Mesendoderm (in vitro differentiated cells): ENCODE measurements at regions not wholly inside any gene's neighbourhood (a gene's known extent, or its start where the extent isn't known, plus 50 kb on each side); places are given as distances from the start of the nearest gene placed in this dataset.
"Not testable (repeated sequence)": the region's sequence is repeated elsewhere in the genome, so short reads cannot be mapped to it uniquely, and the experiment has no call there.

ENCODE experiments used
- DNase-seq: peaks from one replicate; pipeline ENCODE4 v3.0.0; 2013
- H2AK5ac ChIP-seq: 2 replicates; pipeline ENCODE4 v1.6.1; 2013; ENCODE audit warnings: low read length, inconsistent platforms
- H2BK120ac ChIP-seq: 2 replicates; pipeline ENCODE4 v1.6.1; 2013; ENCODE audit warnings: low read depth, mild to moderate bottlenecking, low read length, moderate library complexity, mixed read lengths
- H2BK15ac ChIP-seq: replicated peaks from 2 replicates; pipeline ENCODE4 v1.6.1; 2013; ENCODE audit warnings: low read depth, mild to moderate bottlenecking, moderate library complexity
- H2BK5ac ChIP-seq: 2 replicates; pipeline ENCODE4 v1.6.1; 2013; ENCODE audit warnings: low read length, inconsistent platforms
- H3K18ac ChIP-seq: 2 replicates; pipeline ENCODE4 v1.6.1; 2013; ENCODE audit warnings: mild to moderate bottlenecking, low read length, mixed read lengths
- H3K23ac ChIP-seq: one replicate; pipeline ENCODE4 v1.6.1; 2013; ENCODE audit warnings: low read length
- H3K27ac ChIP-seq: 2 replicates; pipeline ENCODE4 v1.5.1; 2013; ENCODE audit warnings: low read depth, mild to moderate bottlenecking, inconsistent platforms, low read length, moderate library complexity
- H3K27me3 ChIP-seq: 2 replicates; pipeline ENCODE4 v1.6.1; 2013; ENCODE audit warnings: low read length, control low read depth, mild to moderate bottlenecking, inconsistent platforms; ENCODE audit not compliant: insufficient read depth, poor library complexity
- H3K36me3 ChIP-seq: 2 replicates; pipeline ENCODE4 v1.6.1; 2013; ENCODE audit warnings: low read length, inconsistent platforms; ENCODE audit not compliant: control insufficient read depth, insufficient read depth
- H3K4ac ChIP-seq: one replicate; pipeline ENCODE4 v1.6.1; 2013; ENCODE audit warnings: low read depth, mild to moderate bottlenecking, low read length, moderate library complexity
- H3K4me1 ChIP-seq: 2 replicates; pipeline ENCODE4 v1.6.1; 2013; ENCODE audit warnings: low read depth, low read length, inconsistent platforms; ENCODE audit not compliant: control insufficient read depth
- H3K4me2 ChIP-seq: 2 replicates; pipeline ENCODE4 v1.6.1; 2013; ENCODE audit warnings: low read length
- H3K4me3 ChIP-seq: 2 replicates; pipeline ENCODE4 v1.5.1; 2013; ENCODE audit warnings: mild to moderate bottlenecking, low read length
- H3K56ac ChIP-seq: one replicate; pipeline ENCODE4 v1.6.1; 2013; ENCODE audit warnings: low read length
- H3K79me1 ChIP-seq: 2 replicates; pipeline ENCODE4 v1.6.1; 2013; ENCODE audit warnings: low read length, inconsistent platforms
- H3K79me2 ChIP-seq: 2 replicates; pipeline ENCODE4 v1.6.1; 2013; ENCODE audit warnings: mild to moderate bottlenecking, low read length; ENCODE audit not compliant: control insufficient read depth, insufficient read depth
- H3K9ac ChIP-seq: 2 replicates; pipeline ENCODE4 v1.6.1; 2013; ENCODE audit warnings: low read length, inconsistent platforms
- H4K5ac ChIP-seq: one replicate; pipeline ENCODE4 v1.6.1; 2013; ENCODE audit warnings: low read length
- H4K8ac ChIP-seq: one replicate; pipeline ENCODE4 v1.6.1; 2013; ENCODE audit warnings: low read depth, mild to moderate bottlenecking, control low read depth, low read length, moderate library complexity
- WGBS: extraction: QIAGEN DNeasy Blood & Tissue Kit; methylation state at CpG from one replicate; pipeline ENCODE4 v1.1.7; 2013; ENCODE audit warnings: low lambda C conversion rate, missing lambda C conversion rate; ENCODE audit not compliant: insufficient coverage; ENCODE audit errors: extremely low coverage; 5-methylcytosine and 5-hydroxymethylcytosine counted together

DNA sequence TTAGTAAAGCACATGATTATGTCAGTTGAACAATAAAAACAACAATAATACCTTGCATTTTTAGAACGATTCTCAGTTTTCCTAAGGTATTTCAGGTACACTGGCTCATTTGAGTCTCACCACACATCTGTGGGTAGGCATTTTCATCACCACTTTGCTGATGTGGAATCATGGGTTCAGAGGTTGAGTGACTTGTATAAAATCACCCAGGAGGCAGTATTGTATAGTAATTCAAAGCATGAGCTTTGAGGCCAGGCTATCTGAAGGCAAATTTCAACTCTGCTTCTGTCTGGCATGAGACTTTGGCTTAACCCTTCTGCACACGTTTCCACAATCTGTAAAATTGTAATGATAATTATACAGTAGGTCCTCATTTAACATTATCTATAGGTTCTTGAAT, 183.9 kb upstream of the CMC1 start:
- H3K56ac ChIP-seq = no peak overlapping the region
- no peaks in the 10 kb centered on the region for H3K36me3 ChIP-seq
- H3K27me3 ChIP-seq = no peaks in the 10 kb centered on the region
- no peak overlapping the region for H4K8ac ChIP-seq
- H3K18ac ChIP-seq = no peak overlapping the region
- H2BK5ac ChIP-seq = no peak overlapping the region
- H2BK120ac ChIP-seq = no peak overlapping the region
- H3K9ac ChIP-seq = no peak overlapping the region
- no peak overlapping the region for H3K4ac ChIP-seq
- H2BK15ac ChIP-seq = no peak overlapping the region
- H3K23ac ChIP-seq = no peak overlapping the region
- H3K27ac ChIP-seq = no peak overlapping the region
- no peak overlapping the region for H2AK5ac ChIP-seq
- no peaks in the 10 kb centered on the region for H3K79me2 ChIP-seq
- H3K79me1 ChIP-seq = no peaks in the 10 kb centered on the region
- H3K4me3 ChIP-seq = no peak overlapping the region
- H3K4me2 ChIP-seq = no peak overlapping the region
- no peak for DNase-seq
- no CpG with 5 or more reads among the region's 2 CpGs for WGBS
- no peak overlapping the region for H4K5ac ChIP-seq
- H3K4me1 ChIP-seq = no peaks in the 10 kb centered on the region

DNA sequence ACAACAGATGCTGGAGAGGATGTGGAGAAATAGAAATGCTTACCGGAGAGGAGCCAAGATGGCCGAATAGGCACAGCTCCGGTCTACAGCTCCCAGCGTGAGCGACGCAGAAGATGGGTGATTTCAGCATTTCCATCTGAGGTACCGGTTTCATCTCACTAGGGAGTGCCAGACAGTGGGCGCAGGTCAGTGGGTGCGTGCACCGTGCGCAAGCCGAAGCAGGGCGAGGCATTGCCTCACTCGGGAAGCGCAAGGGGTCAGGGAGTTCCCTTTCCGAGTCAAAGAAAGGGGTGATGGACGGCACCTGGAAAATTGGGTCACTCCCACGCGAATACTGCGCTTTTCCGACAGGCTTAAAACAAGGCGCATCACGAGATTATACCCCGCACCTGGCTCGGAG, 182.2 kb upstream of the CMC1 start:
- H2BK5ac ChIP-seq, H3K36me3 ChIP-seq, H3K4me3 ChIP-seq, H3K27ac ChIP-seq, H2AK5ac ChIP-seq, H3K79me2 ChIP-seq, H3K4me2 ChIP-seq, H3K27me3 ChIP-seq, H4K8ac ChIP-seq, H3K4me1 ChIP-seq, H4K5ac ChIP-seq, H3K18ac ChIP-seq, H2BK120ac ChIP-seq, H3K79me1 ChIP-seq, H3K9ac ChIP-seq, H2BK15ac ChIP-seq, DNase-seq, H3K4ac ChIP-seq, H3K23ac ChIP-seq, H3K56ac ChIP-seq: not testable (repeated sequence)
- WGBS = no CpG with 5 or more reads among the region's 25 CpGs

DNA sequence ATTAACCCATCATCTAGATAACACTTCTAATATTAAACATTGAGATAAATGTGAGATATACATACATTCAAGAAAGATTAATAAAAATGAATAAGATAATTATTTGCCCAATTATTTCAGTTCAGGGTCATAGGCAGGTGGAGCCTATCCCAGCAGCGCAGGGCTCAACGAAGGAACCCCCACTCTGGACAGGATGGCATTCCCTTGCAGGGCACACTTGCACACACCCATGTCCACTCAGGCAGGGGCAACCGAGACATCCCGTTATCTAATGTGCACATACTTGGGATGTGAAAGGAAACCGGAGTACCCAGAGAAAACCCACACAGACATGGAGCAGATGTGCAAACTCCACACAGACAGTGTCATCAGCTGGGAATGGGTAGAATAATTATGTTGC, 175.4 kb upstream of the CMC1 start:
- H3K27ac ChIP-seq = no peak overlapping the region
- H2BK120ac ChIP-seq = no peak overlapping the region
- H3K27me3 ChIP-seq = no peaks in the 10 kb centered on the region
- H4K5ac ChIP-seq = no peak overlapping the region
- no peaks in the 10 kb centered on the region for H3K4me1 ChIP-seq
- H3K79me2 ChIP-seq = no peaks in the 10 kb centered on the region
- H4K8ac ChIP-seq = no peak overlapping the region
- no peak overlapping the region for H2BK15ac ChIP-seq
- H3K4me2 ChIP-seq = no peak overlapping the region
- no peak overlapping the region for H3K18ac ChIP-seq
- no CpG with 5 or more reads among the region's 5 CpGs for WGBS
- no peaks in the 10 kb centered on the region for H3K79me1 ChIP-seq
- H3K4me3 ChIP-seq = no peak overlapping the region
- no peak overlapping the region for H2BK5ac ChIP-seq
- DNase-seq = no peak
- no peak overlapping the region for H2AK5ac ChIP-seq
- no peak overlapping the region for H3K9ac ChIP-seq
- H3K36me3 ChIP-seq = no peaks in the 10 kb centered on the region
- H3K23ac ChIP-seq = no peak overlapping the region
- H3K56ac ChIP-seq = no peak overlapping the region
- H3K4ac ChIP-seq = no peak overlapping the region

DNA sequence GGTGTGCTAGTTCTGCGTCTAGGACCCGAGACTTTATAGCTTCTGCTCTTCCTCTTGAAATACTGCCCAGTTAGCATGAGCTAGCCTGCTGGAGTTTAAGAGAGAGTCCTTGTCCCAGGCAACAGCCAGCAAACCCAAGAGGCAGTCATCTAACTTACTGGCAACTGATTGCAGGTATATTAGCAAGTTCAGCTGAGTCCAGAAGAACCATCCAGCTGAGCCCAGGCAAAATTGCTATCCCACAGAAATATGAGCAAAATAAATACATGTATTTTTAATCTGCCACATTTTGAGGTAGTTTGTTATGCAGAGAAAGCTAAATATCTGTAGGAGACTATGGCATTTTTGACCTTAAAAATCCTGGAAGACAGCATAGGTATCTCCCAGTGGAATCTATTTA, 174.4 kb upstream of the CMC1 start:
- H3K36me3 ChIP-seq = no peaks in the 10 kb centered on the region
- H3K79me2 ChIP-seq = no peaks in the 10 kb centered on the region
- no peak overlapping the region for H2BK5ac ChIP-seq
- no peak overlapping the region for H3K4me3 ChIP-seq
- no peak for DNase-seq
- H2AK5ac ChIP-seq = no peak overlapping the region
- no peak overlapping the region for H3K4ac ChIP-seq
- no peak overlapping the region for H3K4me2 ChIP-seq
- no peaks in the 10 kb centered on the region for H3K27me3 ChIP-seq
- H2BK15ac ChIP-seq = no peak overlapping the region
- H4K8ac ChIP-seq = no peak overlapping the region
- no peak overlapping the region for H3K18ac ChIP-seq
- no peak overlapping the region for H3K9ac ChIP-seq
- H3K27ac ChIP-seq = no peak overlapping the region
- WGBS = no CpG with 5 or more reads among the region's 2 CpGs
- no peak overlapping the region for H4K5ac ChIP-seq
- H2BK120ac ChIP-seq = no peak overlapping the region
- no peak overlapping the region for H3K56ac ChIP-seq
- no peaks in the 10 kb centered on the region for H3K4me1 ChIP-seq
- no peaks in the 10 kb centered on the region for H3K79me1 ChIP-seq
- no peak overlapping the region for H3K23ac ChIP-seq

DNA sequence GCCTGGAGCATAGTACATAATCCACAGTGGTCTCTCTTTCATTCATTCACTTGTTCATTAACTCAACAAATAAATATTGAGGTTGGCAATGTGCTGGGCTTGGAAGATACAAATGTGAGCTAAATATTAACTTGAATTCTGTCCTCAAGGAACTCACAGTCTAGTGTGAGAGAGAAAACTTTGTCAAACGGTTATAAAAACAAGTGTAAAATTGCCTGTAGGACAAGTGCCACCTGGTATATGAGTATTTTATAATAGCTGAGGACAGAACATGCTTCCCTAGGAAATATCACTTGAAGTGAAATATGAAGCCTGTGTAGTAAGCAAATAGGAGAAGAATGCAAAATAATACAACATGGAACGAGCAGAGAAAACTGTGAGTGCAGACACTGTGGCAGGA, 173.1 kb upstream of the CMC1 start:
- Histone ChIP-seq H3K18ac (no peak overlapping the region), H3K4ac (no peak overlapping the region), H3K4me3 (no peak overlapping the region), H3K79me2 (no peaks in the 10 kb centered on the region), H4K5ac (no peak overlapping the region), H2BK120ac (no peak overlapping the region), H3K4me1 (no peaks in the 10 kb centered on the region), H2AK5ac (no peak overlapping the region), H3K27me3 (no peaks in the 10 kb centered on the region), H2BK15ac (no peak overlapping the region), H3K79me1 (no peaks in the 10 kb centered on the region), H2BK5ac (no peak overlapping the region), H3K23ac (no peak overlapping the region), H3K36me3 (no peaks in the 10 kb centered on the region), H3K9ac (no peak overlapping the region), H3K56ac (no peak overlapping the region), H4K8ac (no peak overlapping the region), H3K4me2 (no peak overlapping the region), H3K27ac (no peak overlapping the region)
- WGBS = no CpG with 5 or more reads among the region's 2 CpGs
- DNase-seq = no peak

DNA sequence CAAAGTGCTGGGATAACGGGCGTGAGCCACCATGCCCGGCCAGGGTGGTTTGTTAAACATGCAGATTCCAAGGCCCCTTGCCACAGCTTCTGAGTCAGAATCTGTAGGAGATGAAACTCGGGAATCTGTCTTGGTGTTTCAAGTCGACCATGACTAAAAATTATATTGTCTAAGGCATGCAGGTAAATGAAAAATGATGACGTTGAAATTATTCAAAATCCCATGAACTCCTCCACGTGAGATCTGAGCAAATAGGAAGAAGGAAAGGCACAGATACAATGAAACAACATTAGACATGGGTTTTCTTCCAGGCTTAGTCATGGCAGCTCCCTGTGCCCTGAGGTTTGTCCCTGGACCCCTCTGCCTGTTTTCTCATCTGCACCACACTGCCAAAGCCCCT, 172.0 kb upstream of the CMC1 start:
- Histone ChIP-seq H3K4me3 (no peak overlapping the region), H4K5ac (no peak overlapping the region), H3K36me3 (no peaks in the 10 kb centered on the region), H3K18ac (no peak overlapping the region), H3K56ac (no peak overlapping the region), H2BK5ac (no peak overlapping the region), H2AK5ac (no peak overlapping the region), H3K9ac (no peak overlapping the region), H3K4me2 (no peak overlapping the region), H3K4ac (no peak overlapping the region), H3K4me1 (no peaks in the 10 kb centered on the region), H3K79me2 (no peaks in the 10 kb centered on the region), H2BK120ac (no peak overlapping the region), H3K27me3 (no peaks in the 10 kb centered on the region), H4K8ac (no peak overlapping the region), H3K23ac (no peak overlapping the region), H3K79me1 (no peaks in the 10 kb centered on the region), H2BK15ac (no peak overlapping the region), H3K27ac (no peak overlapping the region)
- WGBS = no CpG with 5 or more reads among the region's 7 CpGs
- no peak for DNase-seq
